IPS-15b (cell line): ENCODE measurements at regions not wholly inside any gene's neighbourhood (a gene's known extent, or its start where the extent isn't known, plus 50 kb on each side); places are given as distances from the start of the nearest gene placed in this dataset.

Experiments
- H3K27me3 ChIP-seq: one replicate; pipeline ENCODE4 v1.6.1; 2013; ENCODE audit warnings: low read length; ENCODE audit not compliant: control insufficient read depth, insufficient read depth
- H3K36me3 ChIP-seq: one replicate; pipeline ENCODE4 v1.6.1; 2013; ENCODE audit warnings: low read length; ENCODE audit not compliant: control insufficient read depth, insufficient read depth
- H3K4me1 ChIP-seq: one replicate; pipeline ENCODE4 v1.6.1; 2013; ENCODE audit warnings: mild to moderate bottlenecking, low read length; ENCODE audit not compliant: control insufficient read depth, insufficient read depth
- H3K4me3 ChIP-seq: one replicate; pipeline ENCODE4 v1.5.1; 2013; ENCODE audit warnings: low read depth, low read length
- H3K9ac ChIP-seq: one replicate; pipeline ENCODE4 v1.6.1; 2013; ENCODE audit warnings: low read depth, mild to moderate bottlenecking, low read length
- H3K9me3 ChIP-seq: one replicate; pipeline ENCODE4 v1.6.1; 2013; ENCODE audit warnings: mild to moderate bottlenecking, low read length; ENCODE audit not compliant: control insufficient read depth, insufficient read depth

- H3K4me1 ChIP-seq, result peaks cover 2% of the 10 kb centered on the region
- no peaks in the 10 kb centered on the region for H3K9me3 ChIP-seq
- no peak overlapping the region for H3K4me3 ChIP-seq
- H3K9ac ChIP-seq, result no peak overlapping the region
- no peaks in the 10 kb centered on the region for H3K27me3 ChIP-seq
- H3K36me3 ChIP-seq, result no peaks in the 10 kb centered on the region
These were observed 402.3 kb upstream of the RGMA start for GRCh38 chr15:93491291-93491690.

- Histone ChIP-seq H3K4me1 (no peaks in the 10 kb centered on the region), H3K27me3 (no peaks in the 10 kb centered on the region), H3K36me3 (no peaks in the 10 kb centered on the region), H3K4me3 (no peak overlapping the region), H3K9ac (no peak overlapping the region), H3K9me3 (no peaks in the 10 kb centered on the region)
These were observed 399.3 kb upstream of the RGMA start for GRCh38 chr15:93488296-93488713.

GRCh38 chr15:93486407-93487117 lies 397.6 kb upstream of the RGMA start:
- Histone ChIP-seq H3K36me3 (no peaks in the 10 kb centered on the region), H3K4me3 (no peak overlapping the region), H3K4me1 (no peaks in the 10 kb centered on the region), H3K27me3 (no peaks in the 10 kb centered on the region), H3K9me3 (no peaks in the 10 kb centered on the region), H3K9ac (no peak overlapping the region)

- H3K27me3 ChIP-seq, result no peaks in the 10 kb centered on the region
- H3K9ac ChIP-seq, result no peak overlapping the region
- no peaks in the 10 kb centered on the region for H3K9me3 ChIP-seq
- H3K4me3 ChIP-seq, result no peak overlapping the region
- H3K4me1 ChIP-seq, result no peaks in the 10 kb centered on the region
- H3K36me3 ChIP-seq, result no peaks in the 10 kb centered on the region
These were observed 396.7 kb upstream of the RGMA start for GRCh38 chr15:93485438-93486327.

GRCh38 chr15:93483923-93484322 lies 394.9 kb upstream of the RGMA start:
- Histone ChIP-seq H3K4me3 (no peak overlapping the region), H3K4me1 (peaks cover under 1% of the 10 kb centered on the region), H3K27me3 (no peaks in the 10 kb centered on the region), H3K36me3 (no peaks in the 10 kb centered on the region), H3K9me3 (no peaks in the 10 kb centered on the region), H3K9ac (no peak overlapping the region)

- H3K9ac ChIP-seq, result no peak overlapping the region
- no peak overlapping the region for H3K4me3 ChIP-seq
- peaks cover 12% of the 10 kb centered on the region for H3K4me1 ChIP-seq
- H3K27me3 ChIP-seq, result peaks cover 2% of the 10 kb centered on the region
- H3K9me3 ChIP-seq, result no peaks in the 10 kb centered on the region
- H3K36me3 ChIP-seq, result no peaks in the 10 kb centered on the region
These were observed 393.7 kb upstream of the RGMA start for GRCh38 chr15:93482731-93483130.

- Histone ChIP-seq H3K9me3 (no peaks in the 10 kb centered on the region), H3K36me3 (no peaks in the 10 kb centered on the region), H3K4me3 (no peak overlapping the region), H3K27me3 (peaks cover 2% of the 10 kb centered on the region), H3K4me1 (peaks cover 14% of the 10 kb centered on the region), H3K9ac (no peak overlapping the region)
These were observed 390.7 kb upstream of the RGMA start for GRCh38 chr15:93479715-93480114.

- Histone ChIP-seq H3K27me3 (peaks cover 2% of the 10 kb centered on the region), H3K9me3 (no peaks in the 10 kb centered on the region), H3K4me1 (peaks cover 14% of the 10 kb centered on the region), H3K36me3 (no peaks in the 10 kb centered on the region), H3K4me3 (no peak overlapping the region), H3K9ac (no peak overlapping the region)
These were observed 389.9 kb upstream of the RGMA start for GRCh38 chr15:93478947-93479346.

GRCh38 chr15:93477721-93478120 lies 388.7 kb upstream of the RGMA start:
- no peaks in the 10 kb centered on the region for H3K36me3 ChIP-seq
- peaks cover 14% of the 10 kb centered on the region for H3K4me1 ChIP-seq
- H3K9me3 ChIP-seq, result no peaks in the 10 kb centered on the region
- H3K27me3 ChIP-seq, result peaks cover 2% of the 10 kb centered on the region
- H3K4me3 ChIP-seq, result no peak overlapping the region
- no peak overlapping the region for H3K9ac ChIP-seq

GRCh38 chr15:93477188-93477587 lies 388.2 kb upstream of the RGMA start:
- Histone ChIP-seq H3K4me3 (no peak overlapping the region), H3K9ac (no peak overlapping the region)

GRCh38 chr15:93476491-93477177 lies 387.6 kb upstream of the RGMA start:
- no peak overlapping the region for H3K9ac ChIP-seq
- H3K27me3 ChIP-seq, result peaks cover 2% of the 10 kb centered on the region
- H3K9me3 ChIP-seq, result no peaks in the 10 kb centered on the region
- H3K4me1 ChIP-seq, result peaks cover 16% of the 10 kb centered on the region
- no peaks in the 10 kb centered on the region for H3K36me3 ChIP-seq
- H3K4me3 ChIP-seq, result no peak overlapping the region

More at GRCh38 chr15:93477188-93477587, 388.2 kb upstream of the RGMA start:
- H3K36me3 ChIP-seq, result no peaks in the 10 kb centered on the region
- H3K27me3 ChIP-seq, result peaks cover 2% of the 10 kb centered on the region
- no peaks in the 10 kb centered on the region for H3K9me3 ChIP-seq
- H3K4me1 ChIP-seq, result peaks cover 16% of the 10 kb centered on the region
